CD4-positive, alpha-beta T cell treated with Interleukin-4 for 4 hours (primary cell): ENCODE measurements at regions not wholly inside any gene's neighbourhood (a gene's known extent, or its start where the extent isn't known, plus 50 kb on each side); places are given as distances from the start of the nearest gene placed in this dataset.
"Not testable (repeated sequence)": the region's sequence is repeated elsewhere in the genome, so short reads cannot be mapped to it uniquely, and the experiment has no call there.

Experiments used
- DNase-seq: peaks from one replicate; pipeline ENCODE4 v3.0.0-alpha.2; 2020

DNA sequence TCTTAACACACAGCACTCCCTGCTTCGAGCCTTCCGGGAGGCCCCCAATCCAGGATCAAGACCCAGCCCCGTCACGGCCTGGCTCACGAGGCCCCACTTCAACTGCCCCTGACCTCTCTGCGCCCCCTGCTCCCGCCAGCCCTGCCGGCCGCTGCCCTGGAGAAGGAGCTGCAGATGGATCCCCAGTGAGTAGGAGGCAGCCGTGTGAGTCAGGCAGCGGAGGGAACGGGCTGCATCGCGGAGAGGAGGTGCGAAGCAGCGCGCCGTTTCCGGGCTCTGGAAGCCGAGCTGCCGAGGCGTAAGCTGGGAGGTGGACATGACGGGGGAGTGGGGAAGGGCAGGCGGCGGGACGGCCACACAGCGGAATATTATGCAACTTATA lies 133.4 kb downstream of the TPRA1 start:
- no peak for DNase-seq

- DNase-seq = no peak
These were observed 134.0 kb downstream of the TPRA1 start for GRCh38 chr3:127456471-127457093.

- DNase-seq = peak; percentile 28
These were observed 134.7 kb downstream of the TPRA1 start for GRCh38 chr3:127455541-127456450.

- DNase-seq = no peak
These were observed 135.6 kb downstream of the TPRA1 start for GRCh38 chr3:127454968-127455367.

GRCh38 chr3:127454051-127454450 lies 136.5 kb downstream of the TPRA1 start:
- no peak for DNase-seq

GRCh38 chr3:127452321-127452821 lies 138.2 kb downstream of the TPRA1 start:
- no peak for DNase-seq

- DNase-seq = no peak
These were observed 139.2 kb downstream of the TPRA1 start for GRCh38 chr3:127451321-127451720.

DNA sequence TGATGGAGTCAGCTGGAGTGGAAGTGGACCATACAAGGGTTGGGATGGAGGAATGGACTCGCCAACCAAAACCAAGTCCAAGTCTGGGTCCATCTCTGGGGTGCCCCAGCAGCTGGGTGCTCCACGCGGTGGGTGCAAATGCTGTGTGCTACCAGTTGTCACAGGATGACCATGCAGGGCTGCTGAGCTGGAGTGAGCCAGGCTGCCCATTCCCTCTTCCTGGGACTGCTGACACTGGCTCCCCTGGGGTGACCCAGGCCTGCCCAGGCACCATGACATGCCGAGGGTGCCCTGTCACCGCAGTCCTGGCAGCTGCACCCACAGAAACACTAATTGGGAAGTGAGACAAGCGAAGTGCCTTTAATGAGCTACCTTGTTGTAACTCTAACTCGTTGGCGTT lies 140.2 kb downstream of the TPRA1 start:
- DNase-seq = no peak

GRCh38 chr3:127449486-127450212 lies 140.9 kb downstream of the TPRA1 start:
- no peak for DNase-seq

GRCh38 chr3:127448671-127449070 lies 141.9 kb downstream of the TPRA1 start:
- DNase-seq = no peak

DNA sequence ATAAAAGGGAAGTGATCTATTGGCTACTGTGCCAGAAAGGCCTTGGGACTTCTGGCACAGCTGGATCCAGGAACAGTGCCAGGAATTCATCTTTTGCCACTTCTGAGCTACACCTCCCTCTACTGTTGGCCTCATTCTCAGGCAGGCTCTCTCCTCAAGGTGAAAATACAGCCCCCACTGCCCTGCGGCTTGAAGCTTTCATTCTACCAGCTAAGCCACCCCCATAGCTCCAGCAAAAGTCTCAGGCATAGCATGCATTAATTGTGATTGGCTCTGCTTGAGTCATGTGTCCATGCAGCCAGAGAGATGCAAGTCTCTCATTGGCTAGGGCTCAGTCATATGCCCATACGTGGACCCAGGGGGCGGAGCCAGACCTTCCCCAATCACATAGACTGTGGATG lies 142.4 kb downstream of the TPRA1 start:
- no peak for DNase-seq

- no peak for DNase-seq
These were observed 143.8 kb downstream of the TPRA1 start for GRCh38 chr3:127446756-127447155.

GRCh38 chr3:127445581-127446343 lies 144.8 kb downstream of the TPRA1 start:
- no peak for DNase-seq

- DNase-seq = no peak
These were observed 145.8 kb downstream of the TPRA1 start for GRCh38 chr3:127444761-127445160.

DNA sequence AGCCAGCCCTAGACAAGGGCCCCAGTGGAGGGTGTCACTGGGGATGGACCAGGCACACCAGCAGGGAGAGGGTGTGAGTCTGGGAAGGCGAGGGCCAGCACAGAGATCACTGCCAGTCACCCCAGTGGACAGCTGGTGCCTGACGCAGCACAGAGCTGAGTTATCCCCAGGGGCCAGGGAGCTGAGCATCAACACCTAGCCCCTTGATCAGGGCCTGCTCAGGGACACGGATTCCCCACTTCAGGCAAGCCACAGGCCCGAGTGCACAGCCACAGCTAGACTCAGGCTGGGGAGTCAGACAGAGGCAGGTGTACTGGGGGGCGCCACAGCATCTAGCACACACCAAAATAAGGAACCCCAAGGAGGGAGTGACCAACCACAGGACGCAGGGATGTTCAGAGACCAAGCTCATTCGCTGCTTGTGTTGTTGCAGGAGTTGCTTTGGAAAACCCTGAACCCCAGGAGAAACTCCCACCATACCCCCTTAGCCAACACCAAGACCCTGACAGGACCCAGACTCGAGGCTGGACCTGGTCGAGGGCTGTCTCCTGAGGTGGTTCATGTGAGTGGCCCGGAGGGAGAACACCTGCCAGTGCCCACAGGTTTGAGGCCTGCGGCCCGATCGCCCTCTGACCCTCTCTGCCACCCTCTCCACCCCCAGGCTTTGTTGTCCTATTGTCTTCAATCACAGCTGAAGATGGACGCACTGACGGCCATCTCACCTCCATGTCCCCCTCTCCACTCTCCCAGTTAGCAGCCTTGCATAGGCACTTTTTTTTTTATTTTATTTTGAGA lies 146.8 kb downstream of the TPRA1 start:
- no peak for DNase-seq

- no peak for DNase-seq
These were observed 148.0 kb downstream of the TPRA1 start for GRCh38 chr3:127442506-127442905.

GRCh38 chr3:127441764-127442163 lies 148.8 kb downstream of the TPRA1 start:
- no peak for DNase-seq

GRCh38 chr3:127440384-127440783 lies 150.1 kb downstream of the TPRA1 start:
- DNase-seq = no peak

DNA sequence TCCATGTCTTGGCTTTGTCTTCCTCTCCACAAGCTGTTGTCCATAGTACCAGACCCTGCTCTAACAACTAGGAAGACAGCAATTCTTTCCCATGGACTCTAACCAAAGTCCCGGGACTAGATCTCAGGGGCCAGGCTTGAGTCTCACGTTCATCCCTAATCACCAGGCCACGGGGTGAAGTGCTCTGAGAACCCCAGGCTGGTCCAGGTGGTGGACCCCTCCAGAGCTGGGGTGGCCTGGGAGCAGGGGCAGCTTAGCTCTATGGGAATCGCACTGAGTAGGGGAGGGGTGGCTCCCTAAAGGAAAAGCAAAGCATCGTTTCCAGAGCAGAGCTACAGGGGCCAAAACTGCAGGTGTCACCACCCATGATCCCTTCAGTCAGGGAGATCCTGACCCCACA lies 150.9 kb downstream of the TPRA1 start:
- no peak for DNase-seq

DNA sequence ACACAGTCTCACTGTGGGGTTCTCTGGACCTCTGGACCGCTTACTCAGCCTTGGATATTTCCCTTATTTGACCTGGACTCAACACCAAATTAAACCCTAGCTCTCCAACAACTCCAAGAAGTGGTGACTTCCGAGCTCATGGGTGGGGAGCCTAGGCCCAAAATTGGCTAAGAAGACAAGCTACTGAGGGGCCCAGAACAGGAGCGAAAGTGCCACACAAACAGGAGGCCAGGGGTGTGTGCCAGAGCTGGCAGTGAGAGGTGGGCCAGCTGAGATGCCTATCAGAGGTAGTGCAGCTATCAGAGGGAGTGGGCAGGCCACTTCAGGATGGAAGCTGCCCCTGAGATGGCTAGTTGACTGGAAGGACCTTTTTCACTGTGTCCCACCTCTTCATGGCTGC lies 151.1 kb upstream of the PRR20G start:
- no peak for DNase-seq

DNA sequence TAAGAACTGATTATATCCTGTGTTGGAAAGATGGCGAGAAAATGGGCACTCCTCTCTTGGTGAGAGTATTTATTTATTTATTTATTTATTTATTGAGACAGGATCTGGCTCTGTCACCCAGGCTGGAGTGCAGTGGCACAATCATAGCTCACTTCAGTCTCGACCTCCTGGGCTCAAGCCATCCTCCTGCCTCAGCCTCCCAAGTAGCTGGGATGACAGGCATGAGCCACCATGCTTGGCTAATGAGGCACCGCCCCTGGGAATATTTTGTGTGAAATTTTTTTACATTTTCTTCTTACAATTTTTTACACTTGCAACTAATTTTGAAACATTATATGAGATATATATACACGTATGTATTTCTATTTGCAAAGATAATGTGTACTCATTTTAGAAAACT lies 150.5 kb upstream of the PRR20G start:
- DNase-seq = no peak

- not testable (repeated sequence) for DNase-seq
These were observed 147.5 kb upstream of the PRR20G start for GRCh38 chr3:127435299-127435698.
